ENCODE measurements at regions not wholly inside any gene's neighbourhood (a gene's known extent, or its start where the extent isn't known, plus 50 kb on each side); places are given as distances from the start of the nearest gene placed in this dataset.

- no peak for DNase-seq
Measured at GRCh38 chr1:238060061-238060460, 169.3 kb upstream of the ZP4 start.

- peak; percentile 30 for DNase-seq
Measured at GRCh38 chr1:238052496-238053266, 162.0 kb upstream of the ZP4 start.

GRCh38 chr1:238029126-238029525 lies 138.4 kb upstream of the ZP4 start:
- no peak for DNase-seq

- no peak for DNase-seq
Measured at GRCh38 chr1:238027366-238027765, 136.6 kb upstream of the ZP4 start.

- no peak for DNase-seq
Measured at GRCh38 chr1:238023137-238023536, 132.4 kb upstream of the ZP4 start.

GRCh38 chr1:238018214-238018613 lies 127.5 kb upstream of the ZP4 start:
- DNase-seq = no peak

- no peak for DNase-seq
Measured at GRCh38 chr1:238006779-238007178, 116.1 kb upstream of the ZP4 start.

GRCh38 chr1:238005116-238005515 lies 114.4 kb upstream of the ZP4 start:
- DNase-seq = no peak

GRCh38 chr1:238001818-238002217 lies 111.1 kb upstream of the ZP4 start:
- DNase-seq = no peak

GRCh38 chr1:237999426-238000052 lies 108.8 kb upstream of the ZP4 start:
- no peak for DNase-seq

GRCh38 chr1:237998581-237998980 lies 107.9 kb upstream of the ZP4 start:
- no peak for DNase-seq

GRCh38 chr1:237983496-237983895 lies 92.8 kb upstream of the ZP4 start:
- no peak for DNase-seq

- DNase-seq = no peak
Measured at GRCh38 chr1:237981223-237981622, 90.5 kb upstream of the ZP4 start.

- no peak for DNase-seq
Measured at GRCh38 chr1:237976331-237976730, 85.6 kb upstream of the ZP4 start.

- no peak for DNase-seq
Measured at GRCh38 chr1:237975903-237976302, 85.2 kb upstream of the ZP4 start.

- no peak for DNase-seq
Measured at GRCh38 chr1:237975376-237975775, 84.7 kb upstream of the ZP4 start.

GRCh38 chr1:237972186-237972585 lies 81.5 kb upstream of the ZP4 start:
- DNase-seq = no peak

- DNase-seq = no peak
Measured at GRCh38 chr1:237962985-237963384, 72.3 kb upstream of the ZP4 start.

GRCh38 chr1:237961754-237962153 lies 71.0 kb upstream of the ZP4 start:
- DNase-seq = no peak

- DNase-seq = no peak
Measured at GRCh38 chr1:237959838-237960237, 69.1 kb upstream of the ZP4 start.

- no peak for DNase-seq
Measured at GRCh38 chr1:237953238-237953637, 62.5 kb upstream of the ZP4 start.
